Right cardiac atrium (tissue), 5 donors: ENCODE measurements at regions not wholly inside any gene's neighbourhood (a gene's known extent, or its start where the extent isn't known, plus 50 kb on each side); places are given as distances from the start of the nearest gene placed in this dataset.
A peak's percentile ranks its signal among the peaks of the same experiment; 100 is the strongest.

Experiments used
- ATAC-seq, 2 donors: fragments of 200-7000 bp; cut with Tn5 transposase; one replicate each; pipeline versions ENCODE4 v1.8.0 to v1.9.1; 2020; ENCODE audit warnings: moderate library complexity in 2 of 2, mild to moderate bottlenecking in 1 of 2
- DNase-seq, 3 donors: peaks; one replicate each; pipeline ENCODE4 v3.0.0-alpha.2; 2020
- H3K27ac ChIP-seq: one replicate; pipeline ENCODE4 v1.5.1; 2013; ENCODE audit warnings: mild to moderate bottlenecking, low read length, control low read depth, moderate library complexity
- H3K27me3 ChIP-seq: one replicate; pipeline ENCODE4 v1.6.1; 2013; ENCODE audit not compliant: control insufficient read depth, insufficient read depth
- H3K4me1 ChIP-seq: one replicate; pipeline ENCODE4 v1.6.1; 2013; ENCODE audit warnings: low read length; ENCODE audit not compliant: control insufficient read depth, insufficient read depth
- H3K4me3 ChIP-seq: one replicate; pipeline ENCODE4 v1.5.1; 2013; ENCODE audit warnings: low read length, control low read depth
- H3K9me3 ChIP-seq: one replicate; pipeline ENCODE4 v1.6.1; 2013; ENCODE audit warnings: low read length; ENCODE audit not compliant: control insufficient read depth
- WGBS: extraction: QIAGEN DNeasy Blood & Tissue Kit; methylation state at CpG from one replicate; pipeline ENCODE4 v1.1.7; 2013; 5-methylcytosine and 5-hydroxymethylcytosine counted together
- intact Hi-C, 4 donors: fragments of 100-400 bp; cut with DNase I; formaldehyde crosslinking; loops; one replicate each; pipeline versions ENCODE4 v1.11.0 to v1.14.0; 2022 to 2023
- donor health status: healthy with polysubstance abuse.
- donor health status: DM: no; HTN: yes; CAD: no.
- donor health status: DM: no; HTN: no; CAD: no.
- donor health status: DM: no; HTN: yes; CAD: no; lungs with severe emphysema.
- donor health status: DM: yes; HTN: yes; CAD: no.

GRCh38 chr5:118043531-118043930 lies 944.8 kb downstream of the DTWD2 start:
- Histone ChIP-seq H3K27me3 (no peaks in the 10 kb centered on the region), H3K27ac (no peak overlapping the region), H3K9me3 (no peaks in the 10 kb centered on the region), H3K4me1 (no peaks in the 10 kb centered on the region), H3K4me3 (no peak overlapping the region)
- no peak for ATAC-seq
- no peak for DNase-seq
- intact Hi-C loops = no loop called here

- ATAC-seq = no peak
- no peak for DNase-seq
- intact Hi-C loops = no loop called here
- no peaks in the 10 kb centered on the region for H3K4me1 ChIP-seq
- no peak overlapping the region for H3K4me3 ChIP-seq
- H3K9me3 ChIP-seq = no peaks in the 10 kb centered on the region
- no peak overlapping the region for H3K27ac ChIP-seq
- 72% methylated on average over 2 of the region's 2 CpGs for WGBS
- no peaks in the 10 kb centered on the region for H3K27me3 ChIP-seq
Observed at GRCh38 chr5:118042076-118042475, 946.3 kb downstream of the DTWD2 start.

GRCh38 chr5:118040496-118040895 lies 947.9 kb downstream of the DTWD2 start:
- WGBS = 56% methylated on average over 1 of the region's 1 CpG
- intact Hi-C loops = no loop called here

GRCh38 chr5:118033686-118034338 lies 954.5 kb downstream of the DTWD2 start:
- no peak for ATAC-seq
- WGBS = 95% methylated on average over 30 of the region's 31 CpGs

More at GRCh38 chr5:118040496-118040895, 947.9 kb downstream of the DTWD2 start:
- ATAC-seq (no peak), DNase-seq (no peak)
- Histone ChIP-seq H3K4me3 (no peak overlapping the region), H3K27me3 (no peaks in the 10 kb centered on the region), H3K9me3 (no peaks in the 10 kb centered on the region), H3K27ac (no peak overlapping the region), H3K4me1 (no peaks in the 10 kb centered on the region)

GRCh38 chr5:118029807-118030206 lies 958.5 kb downstream of the DTWD2 start:
- intact Hi-C loops = no loop called here
- no peaks in the 10 kb centered on the region for H3K27me3 ChIP-seq
- no peaks in the 10 kb centered on the region for H3K9me3 ChIP-seq
- H3K4me1 ChIP-seq = no peaks in the 10 kb centered on the region
- ATAC-seq (no peak), DNase-seq (no peak)
- 63% methylated on average over 1 of the region's 1 CpG for WGBS
- H3K27ac ChIP-seq = no peak overlapping the region
- no peak overlapping the region for H3K4me3 ChIP-seq

More at GRCh38 chr5:118033686-118034338, 954.5 kb downstream of the DTWD2 start:
- Histone ChIP-seq H3K4me1 (no peaks in the 10 kb centered on the region), H3K27me3 (no peaks in the 10 kb centered on the region), H3K4me3 (no peak overlapping the region), H3K27ac (no peak overlapping the region), H3K9me3 (no peaks in the 10 kb centered on the region)
- DNase-seq = peak in 2 of 3 donors; percentile 27 to 50
- intact Hi-C loops = no loop called here

- 80% methylated on average over 2 of the region's 2 CpGs for WGBS
- DNase-seq = no peak
- intact Hi-C loops = no loop called here
- H3K4me1 ChIP-seq = no peaks in the 10 kb centered on the region
- no peaks in the 10 kb centered on the region for H3K9me3 ChIP-seq
- no peak overlapping the region for H3K4me3 ChIP-seq
- no peak for ATAC-seq
- H3K27me3 ChIP-seq = no peaks in the 10 kb centered on the region
- H3K27ac ChIP-seq = no peak overlapping the region
Observed at GRCh38 chr5:118022062-118022461, 966.3 kb downstream of the DTWD2 start.

GRCh38 chr5:118017536-118017935 lies 970.8 kb downstream of the DTWD2 start:
- H3K4me3 ChIP-seq = no peak overlapping the region
- no peaks in the 10 kb centered on the region for H3K4me1 ChIP-seq
- intact Hi-C loops = no loop called here
- no peak overlapping the region for H3K27ac ChIP-seq
- no peak for DNase-seq
- no peak for ATAC-seq
- H3K9me3 ChIP-seq = no peaks in the 10 kb centered on the region
- 82% methylated on average over 5 of the region's 5 CpGs for WGBS
- H3K27me3 ChIP-seq = no peaks in the 10 kb centered on the region

- H3K27ac ChIP-seq = no peak overlapping the region
- H3K9me3 ChIP-seq = no peaks in the 10 kb centered on the region
- H3K4me3 ChIP-seq = no peak overlapping the region
- intact Hi-C loops = no loop called here
- H3K27me3 ChIP-seq = no peaks in the 10 kb centered on the region
- no peaks in the 10 kb centered on the region for H3K4me1 ChIP-seq
- ATAC-seq (no peak), DNase-seq (no peak)
Observed at GRCh38 chr5:118016396-118016795, 972.0 kb downstream of the DTWD2 start.

- ATAC-seq (no peak), DNase-seq (no peak)
- intact Hi-C loops = no loop called here
- Histone ChIP-seq H3K27me3 (no peaks in the 10 kb centered on the region), H3K27ac (no peak overlapping the region), H3K4me3 (no peak overlapping the region), H3K9me3 (no peaks in the 10 kb centered on the region), H3K4me1 (no peaks in the 10 kb centered on the region)
- 61% methylated on average over 2 of the region's 2 CpGs for WGBS
Observed at GRCh38 chr5:118015511-118015910, 972.8 kb downstream of the DTWD2 start.

GRCh38 chr5:118009741-118010297 lies 978.5 kb downstream of the DTWD2 start:
- no peak for ATAC-seq
- H3K9me3 ChIP-seq = no peaks in the 10 kb centered on the region
- no peaks in the 10 kb centered on the region for H3K4me1 ChIP-seq
- H3K4me3 ChIP-seq = no peak overlapping the region
- no peaks in the 10 kb centered on the region for H3K27me3 ChIP-seq
- H3K27ac ChIP-seq = no peak overlapping the region
- 98% methylated on average over 1 of the region's 1 CpG for WGBS
- intact Hi-C loops = no loop called here
- DNase-seq = no peak

- Histone ChIP-seq H3K27ac (no peak overlapping the region), H3K9me3 (no peaks in the 10 kb centered on the region), H3K27me3 (no peaks in the 10 kb centered on the region), H3K4me1 (no peaks in the 10 kb centered on the region), H3K4me3 (no peak overlapping the region)
- 37% methylated on average over 1 of the region's 1 CpG for WGBS
- intact Hi-C loops = no loop called here
- ATAC-seq (peak; percentile 36 to 61), DNase-seq (peak in 1 of 3 donors; percentile 40)
Observed at GRCh38 chr5:118008779-118009178, 979.6 kb downstream of the DTWD2 start.

- 82% methylated on average over 1 of the region's 1 CpG for WGBS
- DNase-seq = no peak
- Histone ChIP-seq H3K27ac (no peak overlapping the region), H3K4me1 (no peaks in the 10 kb centered on the region), H3K4me3 (no peak overlapping the region), H3K27me3 (no peaks in the 10 kb centered on the region), H3K9me3 (no peaks in the 10 kb centered on the region)
- intact Hi-C loops = no loop called here
- no peak for ATAC-seq
Observed at GRCh38 chr5:118007262-118007661, 981.1 kb downstream of the DTWD2 start.
